NB4 (cell line): ENCODE measurements at regions not wholly inside any gene's neighbourhood (a gene's known extent, or its start where the extent isn't known, plus 50 kb on each side); places are given as distances from the start of the nearest gene placed in this dataset.

Source experiments
- DNase-seq: peaks from one replicate; pipeline ENCODE4 v3.0.0; 2010; ENCODE audit warnings: low read depth
- H3K4me3 ChIP-seq: one replicate; pipeline ENCODE4 v1.5.1; 2011; ENCODE audit warnings: mild to moderate bottlenecking, low read depth, low read length, moderate library complexity
- MAX ChIP-seq: IDR thresholded peaks from 2 replicates; pipeline ENCODE4 v1.6.1; 2011; ENCODE audit warnings: low read depth, low read length
- MYC ChIP-seq: IDR thresholded peaks from 2 replicates; pipeline ENCODE4 v1.6.1; 2011; ENCODE audit warnings: low read depth, low read length
- POLR2A ChIP-seq: IDR thresholded peaks from 2 replicates; pipeline ENCODE4 v1.6.1; 2011; ENCODE audit warnings: mild to moderate bottlenecking; ENCODE audit not compliant: insufficient read length; ENCODE audit errors: extremely low read depth
- TF ChIP-seq, protein P1 (sequence below): IDR thresholded peaks from one replicate; pipeline ENCODE4 v1.5.1; 2012; ENCODE audit warnings: low read depth, low read length

GRCh38 chr4:35972814-35973213 is 271.5 kb downstream of the ARAP2 start:
- DNase-seq, result no peak
- TF ChIP-seq POLR2A (no peak), MYC (no peak), MAX (no peak)
- TF ChIP-seq, protein P1, sequence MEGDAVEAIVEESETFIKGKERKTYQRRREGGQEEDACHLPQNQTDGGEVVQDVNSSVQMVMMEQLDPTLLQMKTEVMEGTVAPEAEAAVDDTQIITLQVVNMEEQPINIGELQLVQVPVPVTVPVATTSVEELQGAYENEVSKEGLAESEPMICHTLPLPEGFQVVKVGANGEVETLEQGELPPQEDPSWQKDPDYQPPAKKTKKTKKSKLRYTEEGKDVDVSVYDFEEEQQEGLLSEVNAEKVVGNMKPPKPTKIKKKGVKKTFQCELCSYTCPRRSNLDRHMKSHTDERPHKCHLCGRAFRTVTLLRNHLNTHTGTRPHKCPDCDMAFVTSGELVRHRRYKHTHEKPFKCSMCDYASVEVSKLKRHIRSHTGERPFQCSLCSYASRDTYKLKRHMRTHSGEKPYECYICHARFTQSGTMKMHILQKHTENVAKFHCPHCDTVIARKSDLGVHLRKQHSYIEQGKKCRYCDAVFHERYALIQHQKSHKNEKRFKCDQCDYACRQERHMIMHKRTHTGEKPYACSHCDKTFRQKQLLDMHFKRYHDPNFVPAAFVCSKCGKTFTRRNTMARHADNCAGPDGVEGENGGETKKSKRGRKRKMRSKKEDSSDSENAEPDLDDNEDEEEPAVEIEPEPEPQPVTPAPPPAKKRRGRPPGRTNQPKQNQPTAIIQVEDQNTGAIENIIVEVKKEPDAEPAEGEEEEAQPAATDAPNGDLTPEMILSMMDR, result no peak
- H3K4me3 ChIP-seq, result no peak overlapping the region

DNA sequence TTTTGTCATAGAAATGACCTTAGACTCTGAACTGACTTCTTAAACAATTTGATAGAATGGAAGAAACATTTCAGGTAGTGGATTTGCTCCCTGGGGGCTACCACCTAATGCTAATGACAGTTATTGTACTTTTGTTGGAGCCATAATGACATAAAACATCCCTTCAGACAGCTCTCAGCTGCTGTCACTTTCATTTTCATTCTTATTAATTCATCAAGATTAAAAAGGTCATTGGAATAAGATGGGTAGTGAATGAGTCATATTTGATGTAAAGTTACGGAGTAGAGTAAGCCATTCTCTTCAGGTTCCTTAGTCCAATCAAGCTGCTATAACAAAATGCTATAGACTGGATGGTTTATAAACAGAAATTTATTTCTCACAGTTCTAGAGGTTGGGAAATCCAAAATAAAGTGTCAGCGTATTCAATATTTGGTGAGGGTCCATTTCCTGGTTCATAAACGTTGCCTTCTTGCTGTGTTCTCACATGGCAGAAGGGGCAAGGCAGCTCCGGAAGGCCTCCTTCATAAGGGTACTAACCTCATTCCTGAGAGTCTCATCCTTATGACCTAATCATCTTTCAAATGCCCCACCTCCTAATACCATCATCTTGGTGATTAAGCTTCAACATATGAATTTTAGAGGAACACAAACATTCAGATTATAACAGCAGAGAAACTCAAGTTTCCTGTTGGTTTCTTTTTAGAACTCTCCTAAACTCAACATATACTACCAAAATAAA is 268.5 kb downstream of the ARAP2 start:
- no peak for DNase-seq
- no peak for TF ChIP-seq MYC
- TF ChIP-seq, protein P1, result no peak
- TF ChIP-seq MAX, result no peak
- TF ChIP-seq POLR2A, result no peak
- H3K4me3 ChIP-seq, result no peak overlapping the region

DNA sequence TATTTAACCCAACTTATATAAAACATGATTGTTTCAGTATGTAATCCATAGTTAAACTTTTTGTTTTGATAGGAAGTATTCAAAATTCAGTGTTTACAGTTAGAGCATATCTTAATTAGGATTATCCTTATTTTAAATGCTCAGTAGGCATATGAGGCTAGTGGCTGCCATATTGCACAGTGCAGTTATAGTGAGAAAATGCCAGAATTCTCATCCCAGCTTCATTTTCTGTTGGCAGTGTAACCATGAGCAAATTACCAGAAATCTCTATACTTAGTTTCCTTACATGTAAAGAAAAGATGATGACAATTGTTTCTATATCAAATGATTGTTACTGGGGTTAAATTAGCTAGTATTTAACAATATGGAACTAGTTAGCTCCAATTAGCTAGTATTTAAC is 265.8 kb downstream of the ARAP2 start:
- no peak for TF ChIP-seq POLR2A
- TF ChIP-seq, protein P1, result no peak
- TF ChIP-seq MAX, result no peak
- TF ChIP-seq MYC, result no peak
- H3K4me3 ChIP-seq, result no peak overlapping the region
- no peak for DNase-seq

DNA sequence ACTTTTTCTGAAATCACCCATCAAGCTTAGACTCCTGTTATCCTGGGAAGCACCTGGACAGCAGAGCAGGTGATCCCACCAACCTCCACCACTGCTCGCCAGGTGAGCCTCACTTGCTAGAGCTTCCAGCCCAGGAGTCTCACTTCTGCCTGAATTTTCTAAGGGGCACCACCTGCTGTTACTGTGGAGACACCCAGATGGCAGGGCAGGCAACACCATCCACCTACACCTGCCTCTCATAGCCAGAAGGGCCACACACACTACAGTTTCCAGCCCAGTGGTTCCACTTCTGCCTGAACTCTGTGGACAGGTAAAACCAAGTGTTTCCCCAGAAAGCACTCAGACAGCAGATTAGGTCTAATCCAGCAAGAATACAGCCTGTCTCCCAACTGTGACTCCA is 262.0 kb downstream of the ARAP2 start:
- no peak for TF ChIP-seq POLR2A
- TF ChIP-seq, protein P1, result no peak
- no peak for TF ChIP-seq MAX
- no peak for TF ChIP-seq MYC
- no peak overlapping the region for H3K4me3 ChIP-seq
- no peak for DNase-seq

DNA sequence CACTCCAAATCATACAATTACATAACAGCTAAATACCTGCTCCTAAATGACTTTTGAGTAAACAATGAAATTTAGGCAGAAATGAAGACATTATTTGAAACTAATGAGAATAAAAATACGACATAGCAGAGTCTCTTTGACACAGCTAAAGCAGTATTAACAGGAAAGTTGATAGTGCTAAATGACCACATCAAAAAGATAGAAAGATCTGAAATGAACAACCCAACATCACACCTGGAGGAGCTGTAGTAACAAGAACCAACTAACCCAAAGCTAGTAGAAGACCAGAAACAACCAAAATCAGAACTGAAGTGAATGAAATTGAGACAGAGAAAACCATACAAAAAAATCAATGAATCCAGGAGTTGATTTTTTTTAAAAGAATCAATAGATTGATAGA is 257.8 kb downstream of the ARAP2 start:
- TF ChIP-seq MAX, result no peak
- TF ChIP-seq, protein P1, result no peak
- no peak for TF ChIP-seq MYC
- TF ChIP-seq POLR2A, result no peak
- no peak overlapping the region for H3K4me3 ChIP-seq
- DNase-seq, result no peak
